ENCODE measurements at regions not wholly inside any gene's neighbourhood (a gene's known extent, or its start where the extent isn't known, plus 50 kb on each side); places are given as distances from the start of the nearest gene placed in this dataset.

GRCh38 chr5:103330875-103331274 lies 72.3 kb downstream of the MACIR start:
- POLR2A ChIA-PET: no interaction called here
- CTCF ChIA-PET: no interaction called here
- no peak for TF ChIP-seq LEF1 (IDR thresholded peaks at IDR 0.05; ENCODE audit: borderline replicate concordance)
- TF ChIP-seq SP1 (IDR thresholded peaks at IDR 0.05): no peak
- no peak for TF ChIP-seq BHLHE40 (IDR thresholded peaks at IDR 0.05; ENCODE audit: borderline replicate concordance)
- TF ChIP-seq ZNF384 (IDR thresholded peaks at IDR 0.05): no peak
- DNase-seq (ENCODE audit: extremely low spot score): no peak
